SK-N-SH (cell line): ENCODE measurements at regions not wholly inside any gene's neighbourhood (a gene's known extent, or its start where the extent isn't known, plus 50 kb on each side); places are given as distances from the start of the nearest gene placed in this dataset.

Experiments used
- CTCF ChIA-PET: fragments of 300-600, 350-600 bp; formaldehyde crosslinking; extraction: SDS; loops from one replicate; lab custom pipeline; 2021; lab: Yijun Ruan, JAX
- POLR2A ChIA-PET: fragments of 350-600 bp; sonication (Branson Sonifier 250); formaldehyde crosslinking; extraction: SDS; loops from one replicate; lab custom pipeline; 2020; ENCODE audit warnings: antibody characterized with exemption, inconsistent platforms; lab: Yijun Ruan, JAX
- DNase-seq: peaks from one replicate; pipeline ENCODE4 v3.0.0; 2012
- H2AFZ ChIP-seq: fragments of 200-600 bp; sonication (generic); 2 replicates; pipeline ENCODE4 v1.8.1; 2016; ENCODE audit warnings: antibody characterized with exemption, mild to moderate bottlenecking, low read depth
- H3F3A ChIP-seq: fragments of 200-600 bp; sonication (generic); replicated peaks from 2 replicates; pipeline ENCODE3; 2016; ENCODE audit warnings: antibody characterized with exemption, mild to moderate bottlenecking; ENCODE audit not compliant: insufficient read depth
- H3K27ac ChIP-seq, 2 experiments: fragments of 200-500 bp in 1 of 2; fragments of 200-600 bp in 1 of 2; sonication (Bioruptor generic) in 1 of 2; sonication (generic), shearing (Covaris generic) in 1 of 2; 2 replicates each; pipeline versions ENCODE4 v1.5.1 to v1.6.1; 2014 to 2016; ENCODE audit warnings: low read depth in 2 of 2, inconsistent platforms in 1 of 2, low read length in 1 of 2, mild to moderate bottlenecking in 1 of 2, mixed read lengths in 1 of 2
- H3K27me3 ChIP-seq: fragments of 200-600 bp; sonication (generic), shearing (Covaris generic); 2 replicates; pipeline ENCODE4 v1.6.1; 2016; ENCODE audit warnings: mixed run types; ENCODE audit not compliant: insufficient read depth
- H3K36me3 ChIP-seq, 2 experiments: fragments of 200-500 bp in 1 of 2; fragments of 200-600 bp in 1 of 2; sonication (Bioruptor generic) in 1 of 2; sonication (generic) in 1 of 2; replicated peaks in 1 of 2; 2 replicates each; pipeline versions ENCODE3 to v1.5.1; 2014 to 2016; ENCODE audit warnings: low read length in 1 of 2, mild to moderate bottlenecking in 1 of 2; ENCODE audit not compliant: insufficient read depth in 2 of 2, control insufficient read depth in 1 of 2
- H3K4me1 ChIP-seq, 2 experiments: fragments of 200-500 bp in 1 of 2; fragments of 200-600 bp in 1 of 2; sonication (Bioruptor generic) in 1 of 2; sonication (generic), shearing (Covaris generic) in 1 of 2; 2 replicates each; pipeline versions ENCODE4 v1.5.1 to v1.6.1; 2014 to 2016; ENCODE audit warnings: low read depth in 1 of 2, low read length in 1 of 2, mixed run types in 1 of 2; ENCODE audit not compliant: insufficient read depth in 2 of 2, control insufficient read depth in 1 of 2
- H3K4me2 ChIP-seq: fragments of 200-600 bp; sonication (generic), shearing (Covaris generic); 2 replicates; pipeline ENCODE4 v1.6.1; 2017; ENCODE audit warnings: mixed run types
- H3K4me3 ChIP-seq, 2 experiments: fragments of 200-500 bp in 1 of 2; fragments of 200-600 bp in 1 of 2; sonication (Bioruptor generic) in 1 of 2; sonication (generic), shearing (Covaris generic) in 1 of 2; 2 replicates each; pipeline versions ENCODE4 v1.5.1 to v1.8.1; 2014 to 2016; ENCODE audit warnings: low read depth in 2 of 2, inconsistent platforms in 1 of 2, low read length in 1 of 2, mild to moderate bottlenecking in 1 of 2, mixed read lengths in 1 of 2, moderate library complexity in 1 of 2
- H3K79me2 ChIP-seq: fragments of 200-600 bp; sonication (generic); 2 replicates; pipeline ENCODE4 v1.8.1; 2017; ENCODE audit warnings: mild to moderate bottlenecking; ENCODE audit not compliant: insufficient read depth
- H3K9ac ChIP-seq: fragments of 200-600 bp; sonication (generic); 2 replicates; pipeline ENCODE4 v1.6.1; 2017; ENCODE audit warnings: mixed run types
- H3K9me2 ChIP-seq: fragments of 200-600 bp; sonication (generic); 2 replicates; pipeline ENCODE4 v1.6.1; 2017; ENCODE audit warnings: mixed run types
- H3K9me3 ChIP-seq: fragments of 200-600 bp; sonication (generic); 2 replicates; pipeline ENCODE4 v1.6.1; 2017; ENCODE audit warnings: mixed run types, mild to moderate bottlenecking, moderate library complexity
- H4K20me1 ChIP-seq: fragments of 200-600 bp; sonication (generic); 2 replicates; pipeline ENCODE4 v1.6.1; 2017; ENCODE audit warnings: mild to moderate bottlenecking, mixed run types; ENCODE audit not compliant: insufficient read depth
- CHD2 ChIP-seq: fragments of 150-350 bp; IDR thresholded peaks from 2 replicates; pipeline ENCODE4 v1.6.1; 2018; ENCODE audit warnings: low read length; ENCODE audit not compliant: partially characterized antibody
- EZH2phosphoT487 ChIP-seq: fragments of 200-600 bp; sonication (generic); IDR thresholded peaks from 2 replicates; pipeline ENCODE4 v1.6.1; 2017; ENCODE audit warnings: low read depth, mixed run types, mild to moderate bottlenecking, antibody characterized with exemption, moderate library complexity, borderline replicate concordance
- FOSL2 ChIP-seq: IDR thresholded peaks from 2 replicates; pipeline ENCODE4 v1.4.0; 2012; ENCODE audit warnings: low read depth, mild to moderate bottlenecking, moderate library complexity, borderline replicate concordance
- FOXJ3 ChIP-seq: sonication (generic); formaldehyde crosslinking; IDR thresholded peaks from 2 replicates; pipeline ENCODE4 v1.5.1; 2020; ENCODE audit warnings: mild to moderate bottlenecking, missing genetic modification reagents
- FOXM1 ChIP-seq: IDR thresholded peaks from 2 replicates; pipeline ENCODE4 v1.4.0; 2012; ENCODE audit warnings: low read depth, mild to moderate bottlenecking
- GABPA ChIP-seq: IDR thresholded peaks from 2 replicates; pipeline ENCODE4 v1.4.0; 2012; ENCODE audit warnings: low read depth, mild to moderate bottlenecking
- GATA2 ChIP-seq: sonication (generic); formaldehyde crosslinking; IDR thresholded peaks from 2 replicates; pipeline ENCODE4 v1.5.0; 2020; ENCODE audit warnings: mild to moderate bottlenecking, missing genetic modification reagents
- IRF3 ChIP-seq: fragments of 150-350 bp; IDR thresholded peaks from 2 replicates; pipeline ENCODE4 v1.6.1; 2016; ENCODE audit warnings: mild to moderate bottlenecking, low read depth, low read length
- MAX ChIP-seq: IDR thresholded peaks from 2 replicates; pipeline ENCODE4 v1.4.0; 2012; ENCODE audit warnings: low read depth
- MEF2A ChIP-seq: IDR thresholded peaks from 2 replicates; pipeline ENCODE4 v1.4.0; 2012; ENCODE audit warnings: low read depth, borderline replicate concordance
- MXI1 ChIP-seq: IDR thresholded peaks from 2 replicates; pipeline ENCODE4 v1.6.1; 2012; ENCODE audit warnings: mild to moderate bottlenecking, low read depth, low read length, improper control_type of control experiment
- POLR2AphosphoS5 ChIP-seq: IDR thresholded peaks from 2 replicates; pipeline ENCODE4 v1.6.1; 2012; ENCODE audit warnings: low read depth, low read length
- RAD21 ChIP-seq: IDR thresholded peaks from 2 replicates; pipeline ENCODE4 v1.6.1; 2012; ENCODE audit warnings: mild to moderate bottlenecking, low read length
- RCOR1 ChIP-seq: fragments of 150-350 bp; IDR thresholded peaks from 2 replicates; pipeline ENCODE4 v1.6.1; 2017; ENCODE audit warnings: antibody characterized with exemption, low read length
- RXRA ChIP-seq: IDR thresholded peaks from 2 replicates; pipeline ENCODE4 v1.4.0; 2012; ENCODE audit warnings: low read depth, mild to moderate bottlenecking, borderline replicate concordance
- SIN3A ChIP-seq: IDR thresholded peaks from 2 replicates; pipeline ENCODE4 v1.6.1; 2012; ENCODE audit warnings: low read depth, mild to moderate bottlenecking, low read length, moderate library complexity, borderline replicate concordance
- TCF12 ChIP-seq: IDR thresholded peaks from 2 replicates; pipeline ENCODE4 v1.4.0; 2012
- TEAD4 ChIP-seq: IDR thresholded peaks from 2 replicates; pipeline ENCODE4 v1.4.0; 2012; ENCODE audit warnings: mild to moderate bottlenecking, borderline replicate concordance; ENCODE audit not compliant: insufficient read depth
- YY1 ChIP-seq: IDR thresholded peaks from 2 replicates; pipeline ENCODE4 v1.4.0; 2012; ENCODE audit warnings: low read depth, mild to moderate bottlenecking
- WGBS: methylation state at CpG from one replicate; pipeline ENCODE4 v1.1.6; 2017; ENCODE audit warnings: low lambda C conversion rate; 5-methylcytosine and 5-hydroxymethylcytosine counted together

- no peak for DNase-seq
- Histone ChIP-seq H3K9ac (no peak overlapping the region), H2AFZ (no peak overlapping the region), H3F3A (no peaks in the 10 kb centered on the region), H3K79me2 (no peaks in the 10 kb centered on the region), H3K4me3 (no peak overlapping the region)
- POLR2A ChIA-PET, result no interaction called here
- TF ChIP-seq TEAD4 (no peak), EZH2phosphoT487 (no peak), FOXM1 (no peak), RAD21 (no peak), FOXJ3 (CRISPR knock-in tag) (no peak), GABPA (no peak), MEF2A (no peak), CHD2 (no peak)
- TF ChIP-seq, all 33 proteins: peak for 0
- WGBS, result 26% methylated on average over 4 of the region's 4 CpGs
- H3K4me2 ChIP-seq, result no peak overlapping the region
- H3K27me3 ChIP-seq, result no peaks in the 10 kb centered on the region
- H3K9me2 ChIP-seq, result no peaks in the 10 kb centered on the region
- no peaks in the 10 kb centered on the region; a peak in 1 of 4 replicates for H3K4me1 ChIP-seq
- H3K9me3 ChIP-seq, result no peaks in the 10 kb centered on the region
- CTCF ChIA-PET, result interaction anchor here (0.7 to 1.4 kb wide), 6 partner anchors 15 to 77 kb away, joined by 3 read pairs; no protein-coding TSS in a partner anchor
- H4K20me1 ChIP-seq, result no peaks in the 10 kb centered on the region
- no peak overlapping the region for H3K27ac ChIP-seq
- H3K36me3 ChIP-seq, result no peaks in the 10 kb centered on the region
Observed at GRCh38 chr4:41405464-41406112, 132.4 kb upstream of the LIMCH1 start.

GRCh38 chr4:41406113-41406516 is 131.8 kb upstream of the LIMCH1 start:
- Histone ChIP-seq H3K9me2 (no peaks in the 10 kb centered on the region), H3K27me3 (no peaks in the 10 kb centered on the region), H3K36me3 (no peaks in the 10 kb centered on the region), H3K4me1 (no peaks in the 10 kb centered on the region; a peak in 1 of 4 replicates), H3F3A (no peaks in the 10 kb centered on the region), H3K79me2 (no peaks in the 10 kb centered on the region), H4K20me1 (no peaks in the 10 kb centered on the region), H2AFZ (no peak overlapping the region), H3K4me2 (no peak overlapping the region), H3K9me3 (no peaks in the 10 kb centered on the region), H3K9ac (no peak overlapping the region), H3K27ac (no peak overlapping the region), H3K4me3 (no peak overlapping the region)
- CTCF ChIA-PET, result interaction anchor here (0.8 to 1.4 kb wide), 6 partner anchors 9 to 76 kb away, joined by 3 read pairs; no protein-coding TSS in a partner anchor
- TF ChIP-seq RXRA (no peak), SIN3A (no peak), FOSL2 (no peak)
- DNase-seq, result no peak
- POLR2A ChIA-PET, result no interaction called here
- 65% methylated on average over 1 of the region's 1 CpG for WGBS

GRCh38 chr4:41408150-41408549 is 129.8 kb upstream of the LIMCH1 start:
- H3K36me3 ChIP-seq, result no peaks in the 10 kb centered on the region
- 38% methylated on average over 1 of the region's 1 CpG for WGBS

More at GRCh38 chr4:41408150-41408549, 129.8 kb upstream of the LIMCH1 start:
- no peak overlapping the region for H3K4me2 ChIP-seq
- no peak for DNase-seq
- no peaks in the 10 kb centered on the region for H3K27me3 ChIP-seq
- no peaks in the 10 kb centered on the region for H3K9me2 ChIP-seq
- H3K9ac ChIP-seq, result no peak overlapping the region
- TF ChIP-seq FOXJ3 (CRISPR knock-in tag) (no peak), FOXM1 (no peak), POLR2AphosphoS5 (no peak), GATA2 (CRISPR knock-in tag) (no peak), RAD21 (no peak), MAX (no peak), RCOR1 (no peak), YY1 (no peak), MXI1 (no peak), IRF3 (no peak), TCF12 (no peak)
- H3K27ac ChIP-seq, result no peak overlapping the region
- no peaks in the 10 kb centered on the region for H4K20me1 ChIP-seq
- no peaks in the 10 kb centered on the region; a peak in 1 of 4 replicates for H3K4me1 ChIP-seq
- H3K9me3 ChIP-seq, result no peaks in the 10 kb centered on the region
- no peaks in the 10 kb centered on the region for H3K79me2 ChIP-seq
- no peaks in the 10 kb centered on the region for H3F3A ChIP-seq
- no peak overlapping the region for H2AFZ ChIP-seq
- ChIA-PET CTCF (no interaction called here), POLR2A (no interaction called here)
- no peak overlapping the region for H3K4me3 ChIP-seq
